Prostate gland (tissue), 2 donors: ENCODE measurements at regions not wholly inside any gene's neighbourhood (a gene's known extent, or its start where the extent isn't known, plus 50 kb on each side); places are given as distances from the start of the nearest gene placed in this dataset.

Experiments used
- POLR2A ChIP-seq: fragments of 450-650 bp; IDR thresholded peaks from one replicate; pipeline ENCODE4 v1.6.1; 2016; ENCODE audit warnings: antibody characterized with exemption, mild to moderate bottlenecking
- POLR2AphosphoS5 ChIP-seq: sonication (generic); formaldehyde crosslinking; IDR thresholded peaks from one replicate; pipeline ENCODE4 v1.6.1; 2017; ENCODE audit warnings: antibody characterized with exemption
- TF ChIP-seq, protein P1 (sequence below), 4 experiments: fragments of 200-600 bp in 2 of 4; fragments of 450-650 bp in 2 of 4; sonication (generic) in 2 of 4; IDR thresholded peaks; 1 replicate in 3 of 4; 2 replicates in 1 of 4; pipeline ENCODE4 v1.5.1; 2016 to 2019; ENCODE audit warnings: antibody characterized with exemption in 4 of 4, mild to moderate bottlenecking in 2 of 4, moderate library complexity in 2 of 4

DNA sequence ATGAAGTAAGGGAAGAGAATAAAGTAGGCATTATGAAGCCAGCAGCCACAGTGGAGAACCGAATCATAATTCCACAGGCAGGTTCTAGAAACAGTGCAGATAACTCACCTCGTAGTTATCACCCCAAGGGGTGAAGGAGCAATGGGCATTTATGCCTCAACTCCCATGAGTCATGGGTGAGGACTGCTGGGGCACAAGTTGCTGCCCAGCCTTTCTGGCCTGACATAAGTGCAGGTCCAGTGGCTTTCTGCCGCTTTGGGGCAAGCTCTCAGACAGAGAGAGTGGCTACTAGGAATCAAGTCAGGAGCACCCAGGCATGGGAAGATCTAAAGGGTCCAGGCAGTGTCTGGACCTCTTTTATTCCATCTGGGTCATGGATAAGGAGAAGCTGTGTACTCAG lies 149.8 kb downstream of the SUCLG1 start:
- TF ChIP-seq, protein P1, sequence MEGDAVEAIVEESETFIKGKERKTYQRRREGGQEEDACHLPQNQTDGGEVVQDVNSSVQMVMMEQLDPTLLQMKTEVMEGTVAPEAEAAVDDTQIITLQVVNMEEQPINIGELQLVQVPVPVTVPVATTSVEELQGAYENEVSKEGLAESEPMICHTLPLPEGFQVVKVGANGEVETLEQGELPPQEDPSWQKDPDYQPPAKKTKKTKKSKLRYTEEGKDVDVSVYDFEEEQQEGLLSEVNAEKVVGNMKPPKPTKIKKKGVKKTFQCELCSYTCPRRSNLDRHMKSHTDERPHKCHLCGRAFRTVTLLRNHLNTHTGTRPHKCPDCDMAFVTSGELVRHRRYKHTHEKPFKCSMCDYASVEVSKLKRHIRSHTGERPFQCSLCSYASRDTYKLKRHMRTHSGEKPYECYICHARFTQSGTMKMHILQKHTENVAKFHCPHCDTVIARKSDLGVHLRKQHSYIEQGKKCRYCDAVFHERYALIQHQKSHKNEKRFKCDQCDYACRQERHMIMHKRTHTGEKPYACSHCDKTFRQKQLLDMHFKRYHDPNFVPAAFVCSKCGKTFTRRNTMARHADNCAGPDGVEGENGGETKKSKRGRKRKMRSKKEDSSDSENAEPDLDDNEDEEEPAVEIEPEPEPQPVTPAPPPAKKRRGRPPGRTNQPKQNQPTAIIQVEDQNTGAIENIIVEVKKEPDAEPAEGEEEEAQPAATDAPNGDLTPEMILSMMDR (IDR thresholded peaks at IDR 0.05) = no peak
- TF ChIP-seq POLR2A = no peak
- TF ChIP-seq POLR2AphosphoS5 = no peak
